GM12874 (cell line): ENCODE measurements at regions not wholly inside any gene's neighbourhood (a gene's known extent, or its start where the extent isn't known, plus 50 kb on each side); places are given as distances from the start of the nearest gene placed in this dataset.

ENCODE experiments used
- CTCF ChIP-seq: IDR thresholded peaks from 2 replicates; pipeline ENCODE4 v1.5.1; 2011; ENCODE audit warnings: low read depth, mild to moderate bottlenecking, control low read depth, low read length, moderate library complexity; ENCODE audit not compliant: insufficient read depth

- no peak for TF ChIP-seq CTCF
Measured at GRCh38 chr4:132797856-132798255, 351.2 kb upstream of the PCDH10 start.

DNA sequence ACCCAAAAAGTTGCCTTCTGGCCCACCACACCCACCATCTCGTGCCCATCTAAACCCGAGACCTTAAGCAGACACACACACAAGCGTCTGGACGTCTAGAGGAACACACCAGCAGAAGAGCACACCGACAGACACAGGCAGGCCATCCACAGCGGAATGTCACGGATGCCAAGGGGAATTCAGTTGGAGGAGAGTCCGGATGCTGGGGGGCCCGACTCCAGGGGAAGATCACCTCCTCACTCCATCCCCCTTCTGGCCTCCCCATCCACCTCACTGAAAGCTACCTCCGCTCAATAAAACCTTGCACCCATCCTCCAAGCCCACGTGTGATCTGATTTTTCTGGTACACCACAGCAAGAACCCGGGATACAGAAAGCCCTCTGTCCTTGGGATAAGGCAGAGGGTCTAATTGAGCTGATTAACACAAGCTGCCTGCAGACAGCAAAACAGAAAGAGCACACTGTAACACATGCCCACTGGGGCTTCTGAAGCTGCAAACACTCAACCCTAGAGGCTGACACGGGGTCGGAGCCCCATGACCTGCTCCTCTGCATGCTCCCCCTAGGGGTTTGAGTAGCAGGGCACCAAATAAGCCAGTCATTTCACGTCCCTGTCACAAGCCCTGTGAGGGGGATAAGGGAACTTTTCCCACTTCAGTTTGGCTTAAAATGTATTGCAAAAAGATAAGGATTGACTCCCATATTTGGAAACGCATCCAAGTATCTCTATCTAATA, 339.6 kb upstream of the PCDH10 start:
- no peak for TF ChIP-seq CTCF

DNA sequence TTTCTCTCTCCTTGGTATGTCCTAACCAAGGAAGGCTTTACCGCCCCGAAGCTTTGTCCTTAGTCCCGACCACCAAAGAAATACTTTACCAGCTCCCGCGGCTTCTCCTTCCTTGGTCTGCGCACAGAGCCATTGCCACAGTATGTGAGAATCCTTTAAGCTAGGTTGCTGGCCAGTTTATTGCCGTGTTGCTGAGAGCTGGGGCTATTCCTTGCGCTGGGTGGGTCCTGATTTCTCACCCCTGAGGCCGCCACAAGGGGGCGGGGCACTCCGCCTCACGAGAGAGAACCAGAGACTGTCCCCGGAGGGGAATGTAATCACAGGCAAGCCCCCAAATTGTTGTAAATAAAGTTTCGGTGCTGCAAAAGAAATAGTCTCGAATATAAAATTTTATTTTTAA, 331.0 kb upstream of the PCDH10 start:
- TF ChIP-seq CTCF = no peak

GRCh38 chr4:132823419-132823818, 325.7 kb upstream of the PCDH10 start:
- TF ChIP-seq CTCF = no peak

GRCh38 chr4:132824761-132825160, 324.3 kb upstream of the PCDH10 start:
- TF ChIP-seq CTCF = no peak

- no peak for TF ChIP-seq CTCF
Measured at GRCh38 chr4:132827522-132827921, 321.6 kb upstream of the PCDH10 start.

GRCh38 chr4:132838244-132838643, 310.9 kb upstream of the PCDH10 start:
- TF ChIP-seq CTCF = no peak
